Activated CD8-positive, alpha-beta memory T cell treated with anti-CD3 and anti-CD28 coated beads for 36 hours (primary cell): ENCODE measurements at regions not wholly inside any gene's neighbourhood (a gene's known extent, or its start where the extent isn't known, plus 50 kb on each side); places are given as distances from the start of the nearest gene placed in this dataset.

Experiments used
- CTCF ChIA-PET: fragments of 350-600 bp; sonication (Branson Sonifier 250); formaldehyde crosslinking; loops from one replicate; lab custom pipeline; 2021; ENCODE audit warnings: antibody characterized with exemption; lab: Charles Lee
- POLR2A ChIA-PET: fragments of 350-600 bp; sonication (Branson Sonifier 250); formaldehyde crosslinking; loops from one replicate; lab custom pipeline; 2021; ENCODE audit warnings: antibody characterized with exemption; lab: Charles Lee

DNA sequence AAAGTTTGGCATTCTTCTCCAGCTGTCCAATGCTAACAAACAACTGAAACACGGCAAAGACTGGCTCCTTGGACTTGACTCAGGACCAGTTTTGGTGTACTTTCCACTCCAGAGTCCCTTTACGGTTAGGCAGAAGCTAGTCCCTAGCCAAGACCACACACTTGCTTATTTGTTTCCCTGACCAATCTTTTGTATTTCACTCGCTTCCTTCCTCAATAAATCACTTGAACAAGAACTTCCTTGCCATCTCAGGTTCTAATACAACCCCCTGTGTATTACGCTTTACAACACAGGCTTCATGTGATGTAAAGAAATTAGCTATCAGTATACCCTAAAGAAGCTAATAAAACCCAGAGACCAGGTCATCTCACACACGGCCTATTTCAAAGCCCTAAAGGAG, 947.5 kb upstream of the CTNND2 start:
- ChIA-PET POLR2A (no interaction called here), CTCF (no interaction called here)

DNA sequence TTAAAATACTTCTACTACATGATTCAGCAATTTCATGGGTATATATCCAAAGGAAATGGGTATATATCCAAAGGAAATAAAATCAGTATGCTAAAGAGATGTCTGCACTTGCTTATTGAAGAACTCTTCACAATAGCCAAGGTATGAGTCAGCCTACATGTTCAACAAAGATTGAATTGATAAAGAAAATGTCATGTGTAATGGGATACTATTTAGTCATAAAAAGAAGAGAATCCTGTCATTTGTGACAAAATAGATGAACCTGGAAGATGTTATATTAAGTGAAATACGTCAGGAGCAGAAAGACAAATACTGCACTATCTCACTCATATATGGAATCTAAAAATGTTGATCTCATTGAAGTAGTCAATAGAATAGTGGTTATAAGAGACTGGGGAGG, 944.5 kb upstream of the CTNND2 start:
- ChIA-PET CTCF (no interaction called here), POLR2A (no interaction called here)

DNA sequence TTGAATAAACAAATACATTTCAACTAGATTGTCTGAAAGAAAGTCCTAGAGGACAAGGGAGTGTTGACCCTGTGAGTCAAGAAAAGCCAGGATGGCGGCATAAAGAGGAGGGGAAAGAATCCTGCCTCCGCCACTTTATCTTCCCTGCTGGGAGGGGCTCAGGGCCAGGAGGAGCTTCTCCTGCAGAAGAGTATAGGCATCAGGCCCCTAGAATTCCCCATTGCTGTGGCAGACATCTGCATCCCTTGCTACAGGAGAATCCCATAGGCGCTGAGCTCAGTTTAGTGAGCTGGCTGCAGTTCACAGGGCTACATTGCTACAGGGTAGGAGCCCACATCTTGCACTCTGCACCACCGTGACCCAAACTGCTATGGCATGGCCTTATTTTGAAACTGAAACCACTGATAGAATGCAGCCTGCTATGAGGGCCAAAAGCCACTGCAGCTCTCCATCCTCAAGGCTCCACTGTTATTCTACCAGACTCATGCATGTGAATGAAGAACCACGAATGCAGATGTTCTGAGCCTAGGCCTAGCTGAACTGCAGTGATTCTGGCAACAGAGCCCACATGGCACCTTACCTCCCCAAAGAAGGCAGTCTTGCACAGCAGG, 941.4 kb upstream of the CTNND2 start:
- CTCF ChIA-PET = no interaction called here
- POLR2A ChIA-PET = no interaction called here

DNA sequence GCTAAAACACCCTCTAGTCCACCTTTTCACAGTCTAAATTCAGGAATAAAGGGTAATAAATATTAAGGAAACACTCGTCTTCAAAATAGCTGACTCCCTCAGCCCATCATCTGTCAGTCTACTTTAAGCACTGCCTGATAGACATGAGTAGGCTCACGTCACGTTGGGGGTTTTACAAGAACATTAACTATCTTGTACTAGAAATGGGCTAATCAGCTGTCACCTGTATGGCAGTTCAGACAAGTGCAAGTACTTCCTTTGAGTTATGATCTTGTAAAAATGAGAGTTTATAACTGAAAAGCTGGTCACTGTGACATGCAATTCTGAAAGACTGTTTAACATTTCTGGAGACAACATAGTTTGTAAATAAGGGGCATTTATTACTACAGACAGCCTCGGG, 936.7 kb upstream of the CTNND2 start:
- ChIA-PET CTCF (no interaction called here), POLR2A (no interaction called here)

DNA sequence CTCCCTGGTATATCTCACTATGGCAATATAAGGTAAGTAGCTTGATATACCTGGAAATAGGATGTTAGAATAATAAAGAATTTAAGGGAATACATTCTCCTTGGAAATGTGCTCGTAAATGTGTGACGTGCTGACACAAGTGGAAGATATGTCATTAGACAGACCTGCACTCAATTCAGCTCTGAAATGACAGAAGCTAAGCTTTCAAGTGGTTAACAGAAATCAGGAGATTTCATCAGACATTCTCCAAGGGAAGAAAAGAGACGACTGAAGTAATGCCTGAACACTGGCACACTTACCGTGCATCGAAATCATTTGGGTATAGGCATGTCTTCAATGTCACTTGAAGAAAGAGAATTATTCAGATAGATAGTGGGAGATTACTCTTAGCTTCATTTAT, 933.3 kb upstream of the CTNND2 start:
- ChIA-PET POLR2A (no interaction called here), CTCF (no interaction called here)

DNA sequence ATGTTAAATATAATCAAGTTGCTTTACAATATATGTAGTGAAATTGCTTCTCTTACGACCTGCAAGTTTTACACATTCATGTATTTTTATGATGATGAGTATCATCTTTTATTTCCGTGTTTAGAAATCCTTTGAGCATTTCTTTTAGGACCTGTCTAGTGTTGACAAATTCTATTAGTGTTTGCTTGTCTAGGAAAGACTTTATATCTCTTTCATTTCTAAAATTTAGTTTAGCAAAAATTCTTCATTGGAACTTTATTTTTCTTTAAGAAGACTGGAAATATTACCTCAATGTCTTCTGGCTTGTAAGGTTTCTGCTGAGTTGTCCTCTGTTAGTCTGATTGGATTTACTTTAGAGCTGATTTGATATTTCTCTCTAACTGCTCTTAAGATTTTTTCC, 920.9 kb upstream of the CTNND2 start:
- ChIA-PET CTCF (no interaction called here), POLR2A (no interaction called here)

DNA sequence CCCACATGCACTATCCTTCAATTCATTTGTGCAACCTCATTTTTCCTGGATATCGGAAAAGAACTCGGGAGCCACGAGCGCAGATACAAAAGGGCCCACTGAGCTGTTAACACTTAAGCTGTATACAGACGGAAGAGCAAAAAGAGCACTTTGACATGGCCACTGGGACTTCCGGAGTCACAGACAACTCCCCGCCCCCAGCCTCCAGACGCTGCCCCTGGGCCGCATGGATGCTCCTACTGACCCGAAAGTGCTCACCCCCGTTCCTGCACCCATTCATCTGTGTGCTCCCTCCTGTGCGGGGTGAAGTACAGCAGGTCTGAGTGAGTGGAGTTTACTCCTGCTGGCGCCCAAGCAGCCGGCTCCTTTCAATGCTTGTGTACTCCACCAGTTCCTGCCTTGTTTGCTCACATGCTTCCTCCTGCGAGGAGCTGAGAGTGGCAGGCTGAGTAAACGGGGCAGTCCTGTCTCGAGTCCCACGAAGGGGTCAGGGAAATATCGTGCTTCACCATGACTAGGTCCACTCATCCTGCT, 901.0 kb upstream of the CTNND2 start:
- ChIA-PET CTCF (no interaction called here), POLR2A (no interaction called here)

DNA sequence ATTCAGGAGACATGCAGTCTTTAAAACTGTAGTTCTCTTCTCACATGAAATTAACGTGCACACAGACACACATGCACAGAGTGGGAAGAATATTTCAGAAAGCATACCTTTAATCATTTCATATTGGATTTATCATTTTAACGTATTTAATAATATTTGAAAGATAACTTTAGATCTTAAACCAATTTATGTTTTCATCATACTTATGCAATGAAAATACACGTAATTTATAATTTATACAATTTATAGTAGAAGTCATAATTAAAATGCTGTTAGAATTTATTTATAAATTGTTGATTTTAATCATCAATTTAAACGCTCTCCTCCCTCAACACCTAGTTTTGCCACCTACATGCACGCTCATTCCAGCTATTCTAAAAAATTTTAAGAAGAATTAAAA, 894.9 kb upstream of the CTNND2 start:
- ChIA-PET CTCF (no interaction called here), POLR2A (no interaction called here)

DNA sequence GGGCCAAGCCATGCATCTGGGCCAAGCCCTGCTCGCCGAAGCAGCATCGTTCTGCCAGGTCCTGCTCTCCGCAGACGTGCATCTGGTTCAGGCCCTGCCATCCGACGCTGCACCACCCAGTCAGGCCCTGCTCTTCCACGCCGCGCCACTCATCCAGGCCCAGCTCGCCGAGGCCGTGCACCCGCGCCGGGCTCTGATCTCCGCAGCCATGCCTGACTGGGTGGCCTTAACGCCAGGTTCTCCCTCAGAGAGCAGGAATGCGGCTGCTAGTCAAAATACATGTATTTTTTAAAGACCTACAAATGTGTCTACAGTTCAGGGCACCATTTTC, 891.1 kb upstream of the CTNND2 start:
- ChIA-PET POLR2A (no interaction called here), CTCF (no interaction called here)

DNA sequence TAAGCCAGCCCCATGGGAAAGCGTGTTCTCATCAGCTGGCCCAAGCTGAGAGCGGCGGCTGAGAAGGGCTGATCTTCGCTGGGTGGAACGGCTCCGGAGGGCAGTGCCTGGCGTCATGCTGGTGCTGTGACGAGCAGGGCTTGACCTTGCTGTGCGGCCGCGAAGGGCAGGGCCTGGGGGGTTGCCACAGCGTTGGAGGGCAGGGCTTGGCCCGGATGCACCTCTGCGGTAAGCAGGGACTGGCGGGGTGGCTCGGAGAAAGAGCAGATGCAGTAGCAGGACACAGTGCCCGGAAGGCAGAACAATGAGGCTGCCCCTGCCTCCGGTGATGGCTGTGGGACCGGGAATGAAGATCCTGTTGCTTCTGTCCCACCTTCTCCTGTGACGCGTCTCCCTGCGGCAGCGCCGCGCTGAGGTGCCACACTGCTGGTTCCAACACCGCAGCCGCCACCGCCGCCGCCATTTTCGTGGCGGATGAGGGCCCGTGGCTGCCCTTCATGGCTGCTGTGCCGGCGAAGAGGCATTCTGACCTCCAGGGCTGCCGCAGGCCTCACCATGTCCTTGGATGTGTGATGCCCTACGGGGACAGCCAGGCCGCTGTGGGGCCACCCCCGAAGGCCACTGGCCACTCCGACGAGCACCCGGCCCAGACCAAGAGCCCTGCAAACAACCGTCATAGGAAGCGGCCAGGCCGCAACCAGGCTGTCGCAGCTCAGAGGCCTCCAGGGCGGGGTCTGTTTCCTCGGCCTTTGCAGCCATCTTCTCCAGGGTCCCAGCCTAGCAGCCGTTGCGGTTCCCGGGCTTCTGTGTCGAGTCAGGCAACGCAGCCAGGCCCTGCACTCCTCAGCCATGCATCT, 890.5 kb upstream of the CTNND2 start:
- ChIA-PET POLR2A (no interaction called here), CTCF (no interaction called here)

DNA sequence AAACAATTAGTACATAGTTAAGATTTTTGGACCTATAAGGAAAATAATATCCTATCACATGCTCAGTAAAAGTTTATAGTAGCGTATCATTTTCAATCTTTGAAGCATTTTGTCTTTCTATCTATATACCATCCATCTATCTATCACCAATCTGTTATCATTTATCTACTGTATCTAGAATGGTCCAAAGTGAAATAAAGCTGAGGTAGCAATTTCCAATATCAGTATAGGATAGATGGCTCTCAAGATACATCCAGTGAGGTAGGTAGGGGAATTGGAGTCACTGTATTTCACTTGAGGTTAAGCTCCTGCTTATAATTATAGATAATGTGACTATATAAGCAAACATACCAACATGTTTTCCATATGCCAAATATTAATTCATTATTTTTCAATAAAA, 889.1 kb upstream of the CTNND2 start:
- ChIA-PET POLR2A (no interaction called here), CTCF (no interaction called here)

DNA sequence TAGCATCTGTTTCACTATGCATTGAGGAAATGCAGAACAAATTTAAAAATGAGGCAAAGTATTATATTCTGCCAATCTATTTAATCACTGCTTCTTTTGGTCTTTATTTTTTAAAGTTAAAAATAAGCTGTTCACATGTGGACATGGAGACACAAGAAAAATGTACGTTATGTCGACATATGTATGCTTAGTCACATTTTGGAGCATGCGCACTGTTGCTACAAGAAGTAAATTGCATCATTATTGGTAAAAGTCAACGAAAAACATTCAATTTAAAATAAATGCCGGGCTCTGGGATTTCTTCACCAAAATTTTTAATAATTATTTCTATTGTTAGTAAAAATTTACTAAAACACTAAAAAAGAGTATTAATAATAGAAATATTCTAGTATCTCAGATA, 876.3 kb upstream of the CTNND2 start:
- ChIA-PET CTCF (no interaction called here), POLR2A (no interaction called here)

DNA sequence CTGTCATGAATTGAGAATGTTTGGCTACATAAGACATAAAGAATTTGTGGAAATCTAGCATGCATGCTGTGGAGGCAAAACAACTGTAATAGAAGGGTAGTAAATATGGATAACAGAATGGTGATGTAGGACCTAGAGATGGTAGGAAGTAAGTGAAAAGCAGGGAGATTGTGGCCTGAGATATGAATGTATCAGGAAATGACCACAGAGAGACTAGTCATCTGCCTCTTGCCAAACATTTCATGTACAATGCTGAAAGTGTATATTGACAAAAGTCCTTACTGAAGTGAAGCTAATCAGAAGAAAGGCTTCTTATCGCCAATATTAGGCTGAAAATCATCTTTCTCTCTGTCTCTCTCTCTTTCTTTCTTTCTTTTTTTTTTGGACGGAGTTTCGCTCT, 873.1 kb upstream of the CTNND2 start:
- CTCF ChIA-PET = interaction anchor here (0.6 kb wide), 1 partner anchor 451 kb away, joined by 3 read pairs; no protein-coding TSS in a partner anchor
- POLR2A ChIA-PET = no interaction called here

DNA sequence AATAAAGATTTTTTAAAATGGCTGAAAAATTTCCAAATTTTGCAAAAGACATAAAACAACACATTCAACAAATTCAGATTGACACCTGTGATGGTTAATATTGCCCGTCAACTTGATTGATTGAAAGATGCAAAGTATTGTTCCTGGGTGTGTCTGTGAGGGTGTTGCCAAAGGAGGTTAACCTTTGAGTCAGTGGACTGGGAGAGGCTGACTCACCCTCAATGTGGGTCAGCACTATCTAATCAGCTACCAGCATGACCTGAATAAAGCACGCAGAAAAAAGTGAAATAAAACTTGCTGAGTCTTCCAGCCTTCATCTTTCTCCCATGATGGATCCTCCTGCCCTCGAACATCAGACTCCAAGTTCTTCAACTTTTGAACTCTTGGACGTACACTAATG, 868.0 kb upstream of the CTNND2 start:
- CTCF ChIA-PET = no interaction called here
- POLR2A ChIA-PET = no interaction called here

DNA sequence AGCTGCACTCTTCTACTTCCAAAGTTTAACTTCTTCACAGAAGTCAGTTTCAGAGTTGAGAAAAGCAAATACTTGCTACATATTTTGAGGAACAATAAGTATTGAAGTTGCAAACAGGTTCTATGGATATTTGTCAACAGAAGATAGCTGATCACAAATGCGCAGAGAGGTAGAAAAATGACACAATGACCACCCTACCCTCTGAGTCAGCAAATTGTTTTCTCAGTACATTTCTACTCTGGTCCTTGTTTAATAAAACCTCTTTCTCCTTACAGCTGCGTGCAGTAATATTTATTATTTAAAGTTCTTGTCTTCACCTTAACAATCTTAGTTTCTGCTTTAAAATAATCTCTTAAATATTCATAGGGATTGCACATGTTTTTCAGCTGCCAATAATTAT, 855.1 kb upstream of the CTNND2 start:
- ChIA-PET CTCF (no interaction called here), POLR2A (no interaction called here)

DNA sequence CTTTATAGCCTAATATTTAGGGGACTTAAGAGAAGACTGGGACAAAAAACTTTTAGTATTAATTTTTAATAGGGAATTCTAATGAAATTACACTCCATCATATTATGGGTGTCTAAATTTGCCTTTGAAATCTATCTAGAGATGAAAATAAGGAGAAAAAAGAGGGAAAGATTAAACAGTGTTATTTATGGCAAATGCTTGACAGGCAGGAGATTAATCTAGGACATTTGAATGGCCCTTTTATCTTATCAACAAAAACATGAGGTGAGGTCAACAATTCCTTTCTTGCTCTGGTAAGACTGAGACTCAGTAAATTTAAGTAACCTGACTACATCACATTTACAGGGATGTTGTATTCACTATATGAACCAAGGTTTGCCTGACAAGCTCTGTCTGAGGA, 852.8 kb upstream of the CTNND2 start:
- ChIA-PET POLR2A (no interaction called here), CTCF (no interaction called here)

DNA sequence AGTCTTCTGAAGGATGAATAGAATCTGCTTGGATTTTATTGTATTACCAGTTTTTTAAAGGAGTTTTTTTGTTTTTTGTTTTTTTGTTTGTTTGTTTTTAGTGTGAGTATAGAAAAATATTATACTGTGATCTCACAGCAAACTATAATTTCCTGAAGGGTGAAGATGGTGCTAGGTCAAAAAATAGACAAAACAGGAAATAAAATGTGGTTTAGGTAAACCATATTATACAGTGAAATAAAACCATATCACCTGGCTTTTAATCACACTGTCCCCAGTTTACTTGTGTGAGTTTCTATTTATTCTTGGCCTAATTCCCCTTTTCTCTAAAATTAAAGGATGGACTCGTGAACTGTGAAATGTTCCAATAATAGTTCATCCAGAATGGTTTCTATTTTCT, 841.3 kb upstream of the CTNND2 start:
- ChIA-PET POLR2A (no interaction called here), CTCF (no interaction called here)

DNA sequence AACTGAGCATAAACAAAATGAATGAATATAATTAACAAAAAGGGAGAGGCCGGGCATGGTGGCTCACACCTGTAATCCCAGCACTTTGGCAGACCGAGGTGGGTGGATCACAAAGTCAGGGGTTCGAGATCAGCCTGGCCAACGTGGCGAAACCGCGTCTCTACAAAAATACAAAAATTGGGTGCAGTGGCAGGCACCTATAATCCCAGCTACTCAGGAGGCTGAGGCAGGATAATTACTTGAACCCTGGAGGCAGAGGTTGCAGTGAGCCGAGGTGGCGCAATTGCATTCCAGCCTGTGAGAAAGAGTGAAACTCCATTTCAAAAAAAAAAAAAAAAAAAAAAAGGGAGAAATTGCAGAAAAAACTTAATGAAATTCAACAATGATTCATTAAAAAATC, 839.3 kb upstream of the CTNND2 start:
- CTCF ChIA-PET = no interaction called here
- POLR2A ChIA-PET = no interaction called here

DNA sequence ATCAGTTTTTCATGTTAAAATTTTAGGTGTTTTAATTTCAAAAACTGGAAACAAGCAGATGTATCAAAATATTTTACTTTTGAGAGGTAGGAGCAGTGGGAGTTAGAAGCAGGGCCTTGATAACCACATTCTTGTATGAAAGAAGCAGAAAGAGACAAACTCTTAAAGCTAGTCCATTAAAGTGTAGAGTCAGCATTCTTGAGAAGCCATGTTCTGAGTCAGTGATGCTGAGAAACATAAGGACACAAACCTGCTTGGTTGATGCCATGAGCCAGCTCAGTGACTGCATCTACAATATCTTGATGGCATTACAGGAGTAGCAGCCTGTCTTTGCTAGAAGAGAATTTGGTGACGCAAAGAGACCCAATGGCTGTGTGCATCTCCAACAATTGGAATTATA, 826.1 kb upstream of the CTNND2 start:
- ChIA-PET POLR2A (no interaction called here), CTCF (no interaction called here)

DNA sequence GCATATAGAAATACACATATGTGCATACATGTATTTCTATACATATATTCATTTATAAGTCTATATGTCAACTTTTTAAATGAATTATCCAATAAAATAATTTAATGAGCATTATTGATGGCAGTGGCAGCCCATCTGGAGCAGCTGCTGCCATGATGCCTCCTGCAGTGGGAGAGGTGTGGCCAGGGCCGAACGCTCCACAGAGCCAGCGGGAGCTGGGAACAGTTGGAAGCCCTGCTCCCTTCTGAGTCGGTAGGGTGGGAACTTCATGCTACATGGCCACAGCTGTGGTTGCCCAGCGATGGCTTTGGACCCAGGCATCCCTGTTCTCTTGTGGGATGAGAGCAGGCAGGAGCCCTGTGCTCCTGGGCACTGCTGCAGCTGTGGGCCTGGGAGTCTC, 812.4 kb upstream of the CTNND2 start:
- ChIA-PET POLR2A (no interaction called here), CTCF (no interaction called here)

DNA sequence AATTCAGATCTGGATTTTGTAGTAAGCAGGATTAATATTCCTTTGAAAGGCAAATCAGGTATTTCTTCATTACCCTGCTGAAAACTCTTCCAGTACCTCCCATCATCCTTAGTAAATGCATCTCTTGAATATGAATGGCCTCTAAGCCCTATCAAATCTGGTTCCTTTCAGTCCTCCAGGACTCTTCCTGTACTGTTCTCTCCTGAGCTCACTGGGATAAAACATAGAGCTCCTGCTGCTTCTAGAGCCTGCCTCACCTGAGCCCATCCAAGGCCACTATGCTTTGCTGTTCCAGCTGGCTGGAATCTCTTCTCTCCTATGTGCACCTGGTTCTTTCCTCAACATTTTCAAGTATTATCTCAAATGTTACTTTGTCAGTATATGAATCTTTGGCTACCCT, 803.3 kb upstream of the CTNND2 start:
- ChIA-PET POLR2A (no interaction called here), CTCF (no interaction called here)
